ENCODE measurements at regions not wholly inside any gene's neighbourhood (a gene's known extent, or its start where the extent isn't known, plus 50 kb on each side); places are given as distances from the start of the nearest gene placed in this dataset.
"Not testable (repeated sequence)": the region's sequence is repeated elsewhere in the genome, so short reads cannot be mapped to it uniquely, and the experiment has no call there.

DNA sequence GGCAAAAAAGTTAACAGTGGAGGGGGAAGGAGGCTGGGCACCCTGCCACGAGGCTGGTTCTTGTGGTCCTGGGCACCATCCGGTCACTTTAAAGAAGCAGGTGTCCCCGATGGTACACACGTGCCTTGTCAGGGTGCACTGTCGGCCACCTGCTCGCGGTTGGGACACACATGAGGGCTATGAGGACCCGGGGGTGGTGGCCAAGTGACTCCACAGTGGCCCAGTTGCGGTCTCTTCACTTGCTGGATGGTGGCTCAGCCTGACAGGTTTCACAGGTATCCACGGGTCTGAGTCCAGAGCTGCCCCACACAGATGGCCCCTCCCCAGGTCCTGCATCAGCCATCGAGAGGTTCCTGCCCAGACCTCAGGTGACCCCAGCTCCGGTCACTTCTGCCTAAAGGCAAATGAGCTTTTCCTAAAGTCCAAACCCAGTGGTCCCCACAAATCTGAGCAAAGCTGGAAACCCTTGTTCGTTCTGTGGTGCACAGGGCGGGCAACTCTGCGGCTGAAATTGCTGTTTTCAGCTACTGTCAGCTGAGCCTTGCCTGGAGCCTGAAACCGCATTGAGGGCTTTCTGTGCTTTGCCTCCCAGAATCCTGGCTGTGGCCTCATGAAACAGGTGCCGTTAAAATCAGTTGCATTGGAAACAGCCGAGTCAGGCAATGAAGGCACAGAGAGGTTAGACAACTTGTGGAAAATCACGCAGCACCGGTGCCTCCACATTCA lies 144.0 kb downstream of the LAT start:
- not testable (repeated sequence) for DNase-seq (ENCODE audit: insufficient read length); FAIRE-seq

GRCh38 chr16:29127806-29128420 lies 143.1 kb downstream of the LAT start:
- FAIRE-seq; DNase-seq (ENCODE audit: insufficient read length): not testable (repeated sequence)

DNA sequence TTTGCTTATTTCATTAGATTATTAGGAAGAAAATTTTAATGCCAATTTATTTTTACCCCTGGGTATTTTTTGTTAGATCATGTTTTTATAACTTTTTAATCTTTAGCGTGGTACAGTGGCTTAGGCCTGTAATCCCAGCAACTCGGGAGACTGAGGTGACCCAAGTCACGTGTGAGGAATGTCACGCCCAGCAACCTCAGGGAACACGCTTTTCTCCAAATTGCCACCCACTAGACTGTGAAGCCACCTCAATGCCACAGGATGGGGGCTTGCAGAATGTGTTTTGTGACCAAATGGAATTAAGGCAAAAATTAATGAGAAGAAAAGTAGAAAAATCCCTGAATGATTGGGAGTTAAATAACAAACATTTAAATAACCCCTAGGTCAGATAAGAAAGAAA lies 141.8 kb downstream of the LAT start:
- TF ChIP-seq TAF1 (IDR thresholded peaks at IDR 0.05; ENCODE audit: borderline replicate concordance, low read depth, low read length) (no peak), POLR2AphosphoS5 (IDR thresholded peaks at IDR 0.05; ENCODE audit: low read depth, low read length) (no peak), POLR2A (IDR thresholded peaks at IDR 0.05; ENCODE audit: low read depth, low read length) (no peak)
- FAIRE-seq, result no peak
- no peak for DNase-seq (ENCODE audit: insufficient read length)

DNA sequence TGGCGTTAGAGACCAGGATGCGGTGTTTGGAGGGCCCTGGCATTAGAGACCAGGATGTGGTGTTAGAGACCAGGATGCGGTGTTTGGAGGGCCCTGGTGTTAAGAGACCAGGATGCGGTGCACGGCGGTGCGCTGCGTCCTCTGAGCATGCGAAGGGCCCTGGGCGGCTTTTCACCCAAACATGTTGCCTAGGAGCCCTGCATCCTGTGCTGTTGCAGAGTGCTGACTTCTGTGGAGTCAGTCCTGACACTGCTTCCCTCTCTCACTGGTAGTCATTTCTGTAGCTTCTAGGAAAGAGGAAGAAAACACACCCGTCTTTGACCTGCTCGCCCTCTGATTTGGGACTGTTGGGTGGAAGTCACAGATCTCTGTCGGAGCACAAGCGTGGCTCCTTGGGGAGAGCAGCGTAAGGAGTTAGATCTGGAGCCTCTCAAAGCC lies 141.2 kb downstream of the LAT start:
- no peak for FAIRE-seq
- no peak for DNase-seq (ENCODE audit: insufficient read length)
- no peak for TF ChIP-seq TAF1 (IDR thresholded peaks at IDR 0.05; ENCODE audit: borderline replicate concordance, low read depth, low read length)
- TF ChIP-seq POLR2A (IDR thresholded peaks at IDR 0.05; ENCODE audit: low read depth, low read length), result no peak
- TF ChIP-seq POLR2AphosphoS5 (IDR thresholded peaks at IDR 0.05; ENCODE audit: low read depth, low read length), result no peak

- DNase-seq (ENCODE audit: insufficient read length), result no peak
- TF ChIP-seq TAF1 (IDR thresholded peaks at IDR 0.05; ENCODE audit: borderline replicate concordance, low read depth, low read length), result no peak
- TF ChIP-seq POLR2A (IDR thresholded peaks at IDR 0.05; ENCODE audit: low read depth, low read length), result no peak
- TF ChIP-seq POLR2AphosphoS5 (IDR thresholded peaks at IDR 0.05; ENCODE audit: low read depth, low read length), result no peak
Measured at GRCh38 chr16:29124828-29125227, 140.0 kb downstream of the LAT start.

GRCh38 chr16:29124162-29124561 lies 139.3 kb downstream of the LAT start:
- DNase-seq (ENCODE audit: insufficient read length); FAIRE-seq: not testable (repeated sequence)

More at GRCh38 chr16:29124828-29125227, 140.0 kb downstream of the LAT start:
- no peak for FAIRE-seq

- DNase-seq (ENCODE audit: insufficient read length); FAIRE-seq: not testable (repeated sequence)
Measured at GRCh38 chr16:29120680-29121079, 135.8 kb downstream of the LAT start.

DNA sequence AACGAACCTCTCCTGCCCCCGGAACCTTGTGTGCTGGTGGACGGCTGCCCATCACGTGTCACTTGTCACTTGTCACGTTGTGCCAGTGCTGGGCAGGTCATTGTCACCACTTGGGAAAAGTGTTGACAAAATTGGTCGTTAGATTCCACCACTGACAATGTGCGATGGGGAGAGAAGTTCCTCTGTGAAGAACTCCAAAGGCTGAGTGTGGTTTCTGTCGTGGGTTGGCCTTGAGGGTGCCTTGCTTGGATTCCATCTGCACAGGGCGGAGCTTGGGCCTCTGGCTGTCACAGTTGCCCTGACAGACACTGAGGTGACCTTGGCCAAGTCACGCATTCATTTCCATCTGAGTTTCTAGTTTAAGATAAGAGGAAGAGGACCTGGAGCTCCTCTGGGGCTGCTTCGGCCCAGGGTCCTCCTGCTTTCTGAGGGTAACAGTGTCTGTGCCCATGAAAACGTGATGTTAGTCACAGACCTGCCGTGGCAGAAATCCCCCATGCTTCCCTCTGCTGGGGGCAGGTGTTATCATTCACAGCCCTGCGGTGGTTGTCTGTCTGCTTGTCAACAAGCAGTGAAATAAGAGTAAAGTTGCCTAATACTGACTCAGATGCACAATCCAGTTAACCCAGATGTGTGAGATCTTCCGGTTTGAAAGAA lies 133.6 kb downstream of the LAT start:
- not testable (repeated sequence) for DNase-seq (ENCODE audit: insufficient read length); FAIRE-seq

DNA sequence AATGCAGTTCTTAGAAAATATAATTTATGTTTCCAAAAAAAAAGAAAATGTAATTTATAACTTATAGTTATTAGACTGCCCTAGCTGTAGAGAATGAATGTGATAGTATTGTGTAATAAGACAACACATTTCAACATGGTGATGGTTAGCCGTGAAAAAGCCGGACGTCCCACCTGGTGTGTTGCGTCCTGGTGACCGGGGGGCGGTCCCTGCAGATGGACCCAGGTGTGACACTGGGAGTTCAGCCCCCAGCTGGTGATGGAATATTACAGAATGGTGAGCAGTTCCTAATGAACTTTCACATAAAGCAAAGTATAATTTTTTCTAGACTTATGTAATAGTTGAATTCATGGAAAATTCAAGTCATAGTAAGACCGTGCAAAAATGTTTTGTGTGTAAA lies 132.8 kb downstream of the LAT start:
- FAIRE-seq (no peak), DNase-seq (ENCODE audit: insufficient read length) (no peak)
- TF ChIP-seq POLR2A (IDR thresholded peaks at IDR 0.05; ENCODE audit: low read depth, low read length) (no peak), TAF1 (IDR thresholded peaks at IDR 0.05; ENCODE audit: borderline replicate concordance, low read depth, low read length) (no peak), POLR2AphosphoS5 (IDR thresholded peaks at IDR 0.05; ENCODE audit: low read depth, low read length) (no peak)

DNA sequence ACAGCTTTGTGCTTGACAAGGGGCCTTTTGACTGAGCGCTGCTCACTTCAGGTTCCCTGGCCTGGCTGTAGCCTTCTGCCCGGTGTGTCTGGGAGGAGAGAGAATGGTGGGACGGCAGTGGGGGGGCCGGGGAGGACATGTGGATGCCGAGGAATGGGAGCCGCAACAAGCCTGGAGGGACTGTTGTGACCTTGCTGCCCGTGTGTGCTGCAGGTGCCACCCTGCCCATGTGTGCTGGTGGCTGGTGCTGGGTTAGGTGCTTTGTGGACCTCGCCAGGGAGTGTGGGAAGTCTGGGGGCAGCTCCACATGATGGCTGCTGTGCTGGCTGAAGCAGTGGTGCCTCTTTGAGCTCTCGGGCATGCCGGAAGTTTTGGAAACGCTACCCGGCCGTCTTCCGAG lies 132.1 kb downstream of the LAT start:
- TF ChIP-seq TAF1 (IDR thresholded peaks at IDR 0.05; ENCODE audit: borderline replicate concordance, low read depth, low read length) (no peak), POLR2AphosphoS5 (IDR thresholded peaks at IDR 0.05; ENCODE audit: low read depth, low read length) (no peak), POLR2A (IDR thresholded peaks at IDR 0.05; ENCODE audit: low read depth, low read length) (no peak)
- FAIRE-seq (no peak), DNase-seq (ENCODE audit: insufficient read length) (no peak)

GRCh38 chr16:29116207-29116606 lies 131.4 kb downstream of the LAT start:
- not testable (repeated sequence) for DNase-seq (ENCODE audit: insufficient read length); FAIRE-seq

GRCh38 chr16:29115802-29116141 lies 130.9 kb downstream of the LAT start:
- DNase-seq (ENCODE audit: insufficient read length), result not testable (repeated sequence)
- peak; percentile 38 for FAIRE-seq

GRCh38 chr16:29114989-29115801 lies 130.3 kb downstream of the LAT start:
- peak; percentile 33 for FAIRE-seq
- DNase-seq (ENCODE audit: insufficient read length), result not testable (repeated sequence)

Measured in GM12892 (cell line).